Right atrium auricular region (tissue), 2 donors: ENCODE measurements at regions not wholly inside any gene's neighbourhood (a gene's known extent, or its start where the extent isn't known, plus 50 kb on each side); places are given as distances from the start of the nearest gene placed in this dataset.
"Not testable (repeated sequence)": the region's sequence is repeated elsewhere in the genome, so short reads cannot be mapped to it uniquely, and the experiment has no call there.

Experiments used
- DNase-seq: peaks from one replicate; pipeline ENCODE4 v3.0.0-alpha.2; 2019; ENCODE audit warnings: low spot score
- H3K27ac ChIP-seq, 2 donors: fragments of 200-600 bp; sonication (generic); 1 replicate in 1 of 2; 2 replicates in 1 of 2; pipeline ENCODE4 v1.5.1; 2016 to 2019
- H3K27me3 ChIP-seq, 2 donors: fragments of 200-600 bp; sonication (generic); one replicate each; pipeline versions ENCODE4 v1.5.1 to v1.6.0; 2017 to 2019
- H3K36me3 ChIP-seq: fragments of 200-600 bp; sonication (generic); one replicate; pipeline ENCODE4 v1.5.1; 2016
- H3K4me1 ChIP-seq, 2 donors: fragments of 200-600 bp; sonication (generic); one replicate each; pipeline versions ENCODE4 v1.5.1 to v1.6.0; 2017 to 2019
- H3K4me3 ChIP-seq, 2 donors: fragments of 200-600 bp; sonication (generic); 1 replicate in 1 of 2; 2 replicates in 1 of 2; pipeline ENCODE4 v1.5.1; 2017 to 2019; ENCODE audit warnings: mild to moderate bottlenecking in 1 of 2, moderate library complexity in 1 of 2
- H3K9me3 ChIP-seq, 2 donors: fragments of 200-600 bp; sonication (generic); one replicate each; pipeline ENCODE4 v1.5.1; 2019
- TF ChIP-seq, protein P1 (sequence below), 2 donors: fragments of 200-600 bp; sonication (generic); IDR thresholded peaks; one replicate each; pipeline ENCODE4 v1.5.1; 2019; ENCODE audit warnings: antibody characterized with exemption in 2 of 2

DNA sequence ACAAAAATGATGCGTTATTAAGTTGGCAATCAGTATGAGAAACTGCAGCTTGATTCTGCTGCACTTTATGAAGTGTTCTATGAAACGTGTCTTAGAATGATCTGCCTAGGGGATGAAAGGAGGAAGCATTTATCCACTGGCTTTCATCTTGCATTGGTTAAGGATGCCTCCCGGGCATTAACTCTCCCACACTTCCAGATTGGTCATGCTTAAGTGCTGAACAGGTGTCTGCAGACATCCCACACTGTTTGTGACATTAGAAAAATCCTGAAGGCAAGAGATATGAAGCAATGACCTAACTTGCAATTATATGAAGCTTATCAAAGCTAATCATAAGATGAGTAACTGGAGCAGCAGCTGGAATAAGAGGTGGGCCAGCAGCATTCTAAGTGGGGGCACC lies 437.3 kb downstream of the NSUN3 start:
- H3K4me3 ChIP-seq: no peak overlapping the region
- TF ChIP-seq, protein P1, sequence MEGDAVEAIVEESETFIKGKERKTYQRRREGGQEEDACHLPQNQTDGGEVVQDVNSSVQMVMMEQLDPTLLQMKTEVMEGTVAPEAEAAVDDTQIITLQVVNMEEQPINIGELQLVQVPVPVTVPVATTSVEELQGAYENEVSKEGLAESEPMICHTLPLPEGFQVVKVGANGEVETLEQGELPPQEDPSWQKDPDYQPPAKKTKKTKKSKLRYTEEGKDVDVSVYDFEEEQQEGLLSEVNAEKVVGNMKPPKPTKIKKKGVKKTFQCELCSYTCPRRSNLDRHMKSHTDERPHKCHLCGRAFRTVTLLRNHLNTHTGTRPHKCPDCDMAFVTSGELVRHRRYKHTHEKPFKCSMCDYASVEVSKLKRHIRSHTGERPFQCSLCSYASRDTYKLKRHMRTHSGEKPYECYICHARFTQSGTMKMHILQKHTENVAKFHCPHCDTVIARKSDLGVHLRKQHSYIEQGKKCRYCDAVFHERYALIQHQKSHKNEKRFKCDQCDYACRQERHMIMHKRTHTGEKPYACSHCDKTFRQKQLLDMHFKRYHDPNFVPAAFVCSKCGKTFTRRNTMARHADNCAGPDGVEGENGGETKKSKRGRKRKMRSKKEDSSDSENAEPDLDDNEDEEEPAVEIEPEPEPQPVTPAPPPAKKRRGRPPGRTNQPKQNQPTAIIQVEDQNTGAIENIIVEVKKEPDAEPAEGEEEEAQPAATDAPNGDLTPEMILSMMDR (IDR thresholded peaks at IDR 0.05): no peak

DNA sequence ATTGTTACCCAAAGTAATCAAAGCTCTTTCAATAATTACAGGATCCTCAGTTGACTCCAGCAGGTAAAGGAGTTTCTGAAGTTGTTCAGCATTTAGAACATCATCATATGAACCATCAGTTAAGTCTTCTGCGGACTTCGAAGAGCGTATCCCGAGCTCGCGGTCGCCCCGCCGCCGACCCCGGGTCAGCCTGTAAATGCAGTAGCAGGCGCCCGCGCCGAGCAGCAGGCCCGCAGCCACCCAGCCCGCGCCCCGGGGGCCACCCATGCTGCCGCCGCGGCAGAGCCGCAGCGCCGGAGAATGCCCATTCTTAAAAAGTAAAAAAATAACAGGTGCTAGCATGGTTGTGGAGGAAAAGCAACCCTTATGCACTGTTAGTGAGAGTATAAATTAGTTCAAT lies 444.5 kb downstream of the NSUN3 start:
- not testable (repeated sequence) for DNase-seq, H3K9me3 ChIP-seq, H3K27me3 ChIP-seq, H3K27ac ChIP-seq, H3K4me3 ChIP-seq, H3K36me3 ChIP-seq, H3K4me1 ChIP-seq

More for the DNA sequence above, 437.3 kb downstream of the NSUN3 start:
- H3K4me1 ChIP-seq: no peaks in the 10 kb centered on the region
- peaks cover 0 to 4% of the 10 kb centered on the region in 2 donors for H3K9me3 ChIP-seq
- DNase-seq: no peak
- H3K27me3 ChIP-seq: no peaks in the 10 kb centered on the region
- no peaks in the 10 kb centered on the region for H3K36me3 ChIP-seq
- H3K27ac ChIP-seq: no peak overlapping the region

DNA sequence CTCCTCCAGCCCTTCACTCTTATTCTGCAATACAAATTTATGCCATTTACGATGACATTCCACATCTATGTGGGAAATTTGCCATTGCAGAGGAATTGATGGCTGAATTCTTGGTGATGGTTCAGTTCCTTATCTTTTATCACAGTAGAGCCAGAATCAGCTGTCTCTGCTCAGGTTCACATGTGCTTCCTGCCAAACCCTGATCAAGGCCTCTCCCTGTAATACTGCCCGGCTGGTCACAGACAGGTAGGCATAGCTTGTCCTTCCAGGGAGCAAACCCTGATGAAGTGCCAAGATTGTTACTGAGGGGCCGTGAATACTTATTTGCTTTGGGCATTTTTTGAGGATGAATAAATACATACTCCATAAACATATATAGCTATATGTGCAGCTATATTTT lies 450.0 kb downstream of the NSUN3 start:
- H3K4me1 ChIP-seq: no peaks in the 10 kb centered on the region
- DNase-seq: no peak
- no peak overlapping the region for H3K4me3 ChIP-seq
- H3K27ac ChIP-seq: no peak overlapping the region
- H3K9me3 ChIP-seq: no peaks in the 10 kb centered on the region
- no peaks in the 10 kb centered on the region for H3K27me3 ChIP-seq
- TF ChIP-seq, protein P1 (IDR thresholded peaks at IDR 0.05): no peak
- no peaks in the 10 kb centered on the region for H3K36me3 ChIP-seq

DNA sequence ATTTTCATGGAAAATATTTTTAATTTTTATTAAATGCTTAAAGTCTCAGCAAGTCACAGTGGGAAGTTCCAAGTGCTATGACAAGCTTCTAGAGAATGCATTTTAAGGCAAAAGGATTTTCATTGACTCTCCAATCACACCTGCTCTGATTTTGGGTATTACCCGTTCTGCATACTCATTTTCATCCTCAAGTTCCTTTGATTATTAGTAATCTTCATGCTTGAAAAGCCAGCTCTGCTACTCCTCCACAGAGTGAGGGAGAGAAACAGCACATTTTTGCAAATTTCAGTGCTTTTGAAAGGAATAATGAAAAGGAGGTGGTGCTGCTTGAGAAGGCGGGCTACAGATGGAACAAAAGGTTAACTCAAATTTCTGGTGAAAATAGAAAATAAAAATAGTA lies 450.7 kb downstream of the NSUN3 start:
- no peak for DNase-seq
- H3K4me1 ChIP-seq: no peaks in the 10 kb centered on the region
- H3K9me3 ChIP-seq: no peaks in the 10 kb centered on the region
- TF ChIP-seq, protein P1 (IDR thresholded peaks at IDR 0.05): no peak
- H3K27me3 ChIP-seq: no peaks in the 10 kb centered on the region
- H3K4me3 ChIP-seq: no peak overlapping the region
- H3K36me3 ChIP-seq: no peaks in the 10 kb centered on the region
- H3K27ac ChIP-seq: no peak overlapping the region

DNA sequence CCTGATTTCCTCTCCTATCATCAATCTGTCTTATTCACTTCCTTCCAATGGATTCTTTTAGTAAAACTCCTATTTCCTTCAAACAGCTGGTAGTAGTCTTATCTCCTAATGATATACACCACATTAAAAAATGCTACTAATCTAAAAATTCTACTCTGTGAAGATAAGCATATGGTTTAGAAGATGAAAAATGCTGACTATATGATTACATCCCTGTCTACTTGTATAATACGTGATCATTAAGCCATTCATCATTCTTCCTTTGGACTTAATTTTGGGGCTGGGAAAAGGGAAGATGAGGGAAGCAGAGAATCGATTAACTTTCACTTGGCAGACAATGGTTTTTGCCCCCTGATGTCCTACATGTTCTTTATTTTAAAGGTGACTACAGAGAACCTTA lies 453.1 kb downstream of the NSUN3 start:
- Histone ChIP-seq H3K9me3 (no peaks in the 10 kb centered on the region), H3K36me3 (no peaks in the 10 kb centered on the region), H3K27me3 (no peaks in the 10 kb centered on the region), H3K27ac (no peak overlapping the region), H3K4me1 (no peaks in the 10 kb centered on the region), H3K4me3 (no peak overlapping the region)
- no peak for DNase-seq
- TF ChIP-seq, protein P1 (IDR thresholded peaks at IDR 0.05): no peak

DNA sequence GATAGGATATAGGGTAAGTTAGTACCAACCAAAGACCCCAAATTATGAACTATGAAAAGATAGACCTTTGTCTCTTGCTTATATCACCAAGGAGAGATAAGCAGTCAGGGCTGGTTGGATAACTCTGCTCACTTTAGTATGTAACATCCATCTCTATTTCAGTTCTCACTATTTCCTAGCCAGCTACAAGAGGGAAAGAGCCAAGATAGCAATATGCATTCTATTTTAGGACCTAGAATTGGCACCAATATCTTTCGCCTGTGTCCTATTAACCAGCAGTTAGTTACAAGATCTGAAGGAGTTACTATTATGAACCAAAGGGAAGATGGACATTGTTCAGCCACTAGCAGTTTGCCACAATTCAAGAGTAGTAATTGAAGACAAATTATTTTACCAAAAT lies 457.5 kb downstream of the NSUN3 start:
- no peak overlapping the region for H3K4me3 ChIP-seq
- DNase-seq: no peak
- no peaks in the 10 kb centered on the region for H3K36me3 ChIP-seq
- H3K9me3 ChIP-seq: no peaks in the 10 kb centered on the region
- TF ChIP-seq, protein P1 (IDR thresholded peaks at IDR 0.05): no peak
- H3K27ac ChIP-seq: no peak overlapping the region
- no peaks in the 10 kb centered on the region for H3K4me1 ChIP-seq
- H3K27me3 ChIP-seq: no peaks in the 10 kb centered on the region
